Trophoblast cell (in vitro differentiated cells and primary cell): ENCODE measurements at regions not wholly inside any gene's neighbourhood (a gene's known extent, or its start where the extent isn't known, plus 50 kb on each side); places are given as distances from the start of the nearest gene placed in this dataset.
A peak's percentile ranks its signal among the peaks of the same experiment; 100 is the strongest.
"Not testable (repeated sequence)": the region's sequence is repeated elsewhere in the genome, so short reads cannot be mapped to it uniquely, and the experiment has no call there.

Experiments used
- DNase-seq, 2 donors: peaks; one replicate each; pipeline ENCODE4 v3.0.0-alpha.2; 2016
- H2AFZ ChIP-seq: 2 replicates; pipeline ENCODE4 v1.6.1; 2013; ENCODE audit warnings: low read length, moderate library complexity, mild to moderate bottlenecking; ENCODE audit not compliant: insufficient read depth, poor library complexity
- H2AK5ac ChIP-seq: 2 replicates; pipeline ENCODE4 v1.6.1; 2013; ENCODE audit warnings: mild to moderate bottlenecking, low read length
- H2BK120ac ChIP-seq: 2 replicates; pipeline ENCODE4 v1.6.1; 2013; ENCODE audit warnings: low read length, mild to moderate bottlenecking, moderate library complexity; ENCODE audit not compliant: insufficient read depth, poor library complexity
- H2BK12ac ChIP-seq: 2 replicates; pipeline ENCODE4 v1.6.1; 2013; ENCODE audit warnings: mild to moderate bottlenecking, low read length, moderate library complexity
- H2BK5ac ChIP-seq: 2 replicates; pipeline ENCODE4 v1.6.1; 2013; ENCODE audit warnings: low read length, low read depth, moderate library complexity, mild to moderate bottlenecking; ENCODE audit not compliant: poor library complexity
- H3K14ac ChIP-seq: 2 replicates; pipeline ENCODE4 v1.6.1; 2013; ENCODE audit warnings: mild to moderate bottlenecking, low read length
- H3K18ac ChIP-seq: 2 replicates; pipeline ENCODE4 v1.6.1; 2013; ENCODE audit warnings: mild to moderate bottlenecking, low read length
- H3K23ac ChIP-seq: 2 replicates; pipeline ENCODE4 v1.6.1; 2013; ENCODE audit warnings: low read length
- H3K27ac ChIP-seq: 2 replicates; pipeline ENCODE4 v1.5.1; 2013; ENCODE audit warnings: low read depth, mild to moderate bottlenecking, inconsistent platforms, low read length, moderate library complexity
- H3K27me3 ChIP-seq: 2 replicates; pipeline ENCODE4 v1.6.1; 2013; ENCODE audit warnings: inconsistent platforms, mild to moderate bottlenecking, low read length, moderate library complexity; ENCODE audit not compliant: insufficient read depth
- H3K36me3 ChIP-seq, 2 experiments: 1 replicate in 1 of 2; 2 replicates in 1 of 2; pipeline ENCODE4 v1.6.1; 2013; ENCODE audit warnings: low read length in 2 of 2, mild to moderate bottlenecking in 2 of 2, moderate library complexity in 1 of 2; ENCODE audit not compliant: insufficient read depth in 2 of 2, control insufficient read depth in 1 of 2
- H3K4ac ChIP-seq: 2 replicates; pipeline ENCODE4 v1.6.1; 2013; ENCODE audit warnings: low read depth, mild to moderate bottlenecking, low read length, moderate library complexity
- H3K4me1 ChIP-seq, 2 experiments: 1 replicate in 1 of 2; 2 replicates in 1 of 2; pipeline ENCODE4 v1.6.1; 2013; ENCODE audit warnings: low read length in 2 of 2, mild to moderate bottlenecking in 2 of 2, moderate library complexity in 1 of 2; ENCODE audit not compliant: insufficient read depth in 2 of 2, control insufficient read depth in 1 of 2
- H3K4me2 ChIP-seq: 2 replicates; pipeline ENCODE4 v1.6.1; 2013; ENCODE audit warnings: inconsistent platforms, mild to moderate bottlenecking, low read length, moderate library complexity
- H3K4me3 ChIP-seq: 2 replicates; pipeline ENCODE4 v1.5.1; 2013; ENCODE audit warnings: mild to moderate bottlenecking, low read depth, low read length, inconsistent platforms
- H3K79me1 ChIP-seq: one replicate; pipeline ENCODE4 v1.6.1; 2013; ENCODE audit warnings: low read length
- H3K79me2 ChIP-seq: 2 replicates; pipeline ENCODE4 v1.6.1; 2013; ENCODE audit warnings: low read length, mild to moderate bottlenecking; ENCODE audit not compliant: control insufficient read depth, insufficient read depth, poor library complexity
- H3K9ac ChIP-seq: 2 replicates; pipeline ENCODE4 v1.6.1; 2013; ENCODE audit warnings: mild to moderate bottlenecking, low read length
- H3K9me3 ChIP-seq: 2 replicates; pipeline ENCODE4 v1.6.1; 2013; ENCODE audit warnings: low read depth, mild to moderate bottlenecking, control low read depth, inconsistent platforms, low read length; ENCODE audit not compliant: insufficient read depth
- H4K12ac ChIP-seq: 2 replicates; pipeline ENCODE4 v1.6.1; 2013; ENCODE audit warnings: low read depth, mild to moderate bottlenecking, low read length, moderate library complexity
- H4K8ac ChIP-seq: 2 replicates; pipeline ENCODE4 v1.6.1; 2013; ENCODE audit warnings: low read depth, mild to moderate bottlenecking, low read length, moderate library complexity
- H4K91ac ChIP-seq: one replicate; pipeline ENCODE4 v1.6.1; 2013; ENCODE audit warnings: low read depth, mild to moderate bottlenecking, low read length, moderate library complexity
- WGBS: extraction: QIAGEN DNeasy Blood & Tissue Kit; methylation state at CpG from one replicate; pipeline ENCODE4 v1.1.7; 2013; ENCODE audit warnings: missing lambda C conversion rate; ENCODE audit not compliant: insufficient read length, insufficient coverage; ENCODE audit errors: extremely low coverage; 5-methylcytosine and 5-hydroxymethylcytosine counted together

DNA sequence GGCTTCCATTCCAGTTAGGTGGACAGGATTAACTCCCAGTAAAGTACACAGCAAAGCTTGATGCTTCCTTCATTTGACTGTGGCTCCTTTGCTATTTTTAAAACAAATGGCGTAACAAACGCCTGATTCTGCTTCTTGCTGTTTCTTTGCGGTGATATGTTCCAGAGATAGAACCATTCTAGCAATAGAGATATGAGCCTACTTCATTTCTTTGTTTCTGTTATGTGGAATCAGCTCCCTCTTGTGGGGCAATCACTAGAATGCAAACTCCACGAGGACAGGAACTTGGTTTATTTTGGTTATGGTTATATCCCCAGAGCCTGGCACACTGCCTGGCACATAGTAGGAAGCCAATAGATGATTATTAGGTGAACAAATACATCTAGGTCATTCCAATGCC lies 122.6 kb upstream of the SLC6A11 start:
- Histone ChIP-seq H4K8ac (no peak overlapping the region), H3K18ac (no peak overlapping the region), H3K36me3 (no peaks in the 10 kb centered on the region), H3K4me2 (no peak overlapping the region), H3K4me1 (no peaks in the 10 kb centered on the region), H3K27me3 (no peaks in the 10 kb centered on the region), H3K4me3 (no peak overlapping the region), H4K12ac (no peak overlapping the region), H3K79me2 (no peaks in the 10 kb centered on the region), H3K9ac (no peak overlapping the region), H3K27ac (no peak overlapping the region), H2AFZ (no peak overlapping the region), H3K14ac (no peak overlapping the region), H3K9me3 (no peaks in the 10 kb centered on the region), H2AK5ac (no peak overlapping the region), H3K79me1 (no peaks in the 10 kb centered on the region), H2BK5ac (no peak overlapping the region), H2BK12ac (no peak overlapping the region), H3K23ac (no peak overlapping the region), H4K91ac (no peak overlapping the region), H3K4ac (no peak overlapping the region), H2BK120ac (no peak overlapping the region)
- no CpG with 5 or more reads among the region's 4 CpGs for WGBS
- DNase-seq: peak in 1 of 2 donors; percentile 14

DNA sequence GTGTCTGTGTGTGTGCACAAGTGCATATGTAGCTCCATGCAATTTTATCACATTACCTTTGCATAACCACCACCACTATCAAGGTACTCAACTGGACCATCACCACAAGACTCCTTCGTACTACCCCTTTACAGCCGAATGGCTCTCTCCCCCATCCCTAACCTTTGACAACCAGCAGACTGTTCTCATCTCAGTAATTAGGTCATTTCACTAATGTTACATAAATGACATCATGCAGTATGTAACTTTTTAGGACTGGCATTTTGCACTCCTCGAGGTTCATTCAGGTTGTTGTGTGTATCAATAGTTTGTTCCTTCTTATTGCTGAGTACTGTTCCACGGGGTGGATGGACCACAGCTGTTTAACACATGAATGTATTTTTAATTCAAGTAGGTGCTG lies 121.8 kb upstream of the SLC6A11 start:
- no peak overlapping the region for H3K14ac ChIP-seq
- H3K4me2 ChIP-seq: no peak overlapping the region
- no CpG with 5 or more reads among the region's 4 CpGs for WGBS

DNA sequence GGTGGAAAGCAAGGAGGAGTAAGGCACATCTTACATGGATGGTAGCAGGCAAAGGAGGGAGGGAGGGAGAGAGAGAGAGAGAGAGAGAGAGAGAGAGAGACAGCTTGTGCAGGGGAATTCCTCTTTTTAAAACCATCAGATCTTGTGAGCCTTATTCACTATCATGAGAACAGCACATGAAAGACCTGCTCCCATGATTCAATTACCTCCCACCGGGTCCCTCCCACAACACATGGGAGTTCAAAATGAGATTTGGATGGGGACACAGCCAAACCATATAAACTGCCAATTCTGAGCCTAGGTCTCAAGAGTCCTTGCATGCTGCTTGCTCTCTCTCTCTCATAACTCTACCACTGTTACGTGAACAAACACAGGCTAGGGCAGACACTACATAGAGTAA lies 120.8 kb upstream of the SLC6A11 start:
- not testable (repeated sequence) for H2AK5ac ChIP-seq, H2AFZ ChIP-seq, H4K8ac ChIP-seq, H3K27me3 ChIP-seq, H3K79me2 ChIP-seq, H3K9me3 ChIP-seq, H3K14ac ChIP-seq, H4K91ac ChIP-seq, H3K4ac ChIP-seq, H3K4me1 ChIP-seq, H3K4me3 ChIP-seq, H2BK12ac ChIP-seq, H3K36me3 ChIP-seq, H2BK120ac ChIP-seq, H4K12ac ChIP-seq, H3K18ac ChIP-seq, H3K4me2 ChIP-seq, H3K23ac ChIP-seq, H3K79me1 ChIP-seq, H3K27ac ChIP-seq, DNase-seq, H2BK5ac ChIP-seq, H3K9ac ChIP-seq
- WGBS: no CpG with 5 or more reads among the region's 2 CpGs

More for the DNA sequence above, 121.8 kb upstream of the SLC6A11 start:
- H3K18ac ChIP-seq: no peak overlapping the region
- no peaks in the 10 kb centered on the region for H3K79me1 ChIP-seq
- no peak overlapping the region for H3K23ac ChIP-seq
- DNase-seq: no peak
- no peak overlapping the region for H3K4ac ChIP-seq
- no peak overlapping the region for H4K12ac ChIP-seq
- no peak overlapping the region for H2AFZ ChIP-seq
- H4K8ac ChIP-seq: no peak overlapping the region
- no peaks in the 10 kb centered on the region for H3K36me3 ChIP-seq
- H2BK12ac ChIP-seq: no peak overlapping the region
- H3K4me3 ChIP-seq: no peak overlapping the region
- no peak overlapping the region for H4K91ac ChIP-seq
- no peak overlapping the region for H2BK5ac ChIP-seq
- no peaks in the 10 kb centered on the region for H3K27me3 ChIP-seq
- H2AK5ac ChIP-seq: no peak overlapping the region
- H2BK120ac ChIP-seq: no peak overlapping the region
- no peak overlapping the region for H3K27ac ChIP-seq
- no peak overlapping the region for H3K9ac ChIP-seq
- H3K79me2 ChIP-seq: no peaks in the 10 kb centered on the region
- H3K9me3 ChIP-seq: no peaks in the 10 kb centered on the region
- no peaks in the 10 kb centered on the region for H3K4me1 ChIP-seq

DNA sequence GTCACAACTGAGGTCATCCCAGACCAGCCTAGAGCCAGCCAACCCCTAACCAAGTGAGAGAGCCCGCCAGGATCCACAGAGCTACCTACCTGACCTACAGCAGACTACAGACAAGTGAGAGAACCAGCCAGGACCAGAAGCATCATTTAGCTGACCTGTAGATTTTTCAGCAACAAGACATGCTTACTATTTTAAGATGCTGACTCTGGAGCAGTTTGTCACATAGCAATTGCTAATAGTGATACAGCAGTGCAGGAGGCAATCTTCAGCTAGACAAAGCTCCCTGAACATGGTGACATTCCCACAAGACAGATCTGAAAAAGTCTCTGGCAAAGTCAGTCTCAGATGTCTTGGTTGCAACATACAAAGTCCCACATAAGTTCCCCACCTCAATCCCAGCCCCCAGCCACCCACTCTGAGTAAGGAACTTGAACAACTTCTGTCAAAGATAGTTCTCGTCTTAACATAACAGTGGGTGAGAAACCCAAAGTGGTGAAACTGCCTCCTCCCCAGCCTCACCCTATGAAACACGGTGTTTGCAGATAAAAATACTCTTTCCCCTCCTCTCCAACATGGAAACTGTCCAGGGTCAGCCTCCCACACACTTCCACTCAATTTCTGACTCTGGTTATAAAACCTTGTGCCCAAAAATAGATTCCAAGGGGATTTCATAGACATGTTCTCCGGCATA lies 120.3 kb upstream of the SLC6A11 start:
- Histone ChIP-seq H2AFZ (no peak overlapping the region), H3K14ac (no peak overlapping the region), H2BK12ac (no peak overlapping the region), H3K4me1 (no peaks in the 10 kb centered on the region), H2BK5ac (no peak overlapping the region), H3K4me2 (no peak overlapping the region), H3K36me3 (no peaks in the 10 kb centered on the region), H3K4ac (no peak overlapping the region), H3K27ac (no peak overlapping the region), H3K9ac (no peak overlapping the region), H3K27me3 (no peaks in the 10 kb centered on the region), H2BK120ac (no peak overlapping the region), H3K79me1 (no peaks in the 10 kb centered on the region), H2AK5ac (no peak overlapping the region), H4K12ac (no peak overlapping the region), H3K4me3 (no peak overlapping the region), H3K9me3 (no peaks in the 10 kb centered on the region), H3K23ac (no peak overlapping the region), H4K8ac (no peak overlapping the region), H3K79me2 (no peaks in the 10 kb centered on the region), H4K91ac (no peak overlapping the region), H3K18ac (no peak overlapping the region)
- DNase-seq: no peak
- no CpG with 5 or more reads among the region's 4 CpGs for WGBS
